ENCODE measurements at regions not wholly inside any gene's neighbourhood (a gene's known extent, or its start where the extent isn't known, plus 50 kb on each side); places are given as distances from the start of the nearest gene placed in this dataset.

DNA sequence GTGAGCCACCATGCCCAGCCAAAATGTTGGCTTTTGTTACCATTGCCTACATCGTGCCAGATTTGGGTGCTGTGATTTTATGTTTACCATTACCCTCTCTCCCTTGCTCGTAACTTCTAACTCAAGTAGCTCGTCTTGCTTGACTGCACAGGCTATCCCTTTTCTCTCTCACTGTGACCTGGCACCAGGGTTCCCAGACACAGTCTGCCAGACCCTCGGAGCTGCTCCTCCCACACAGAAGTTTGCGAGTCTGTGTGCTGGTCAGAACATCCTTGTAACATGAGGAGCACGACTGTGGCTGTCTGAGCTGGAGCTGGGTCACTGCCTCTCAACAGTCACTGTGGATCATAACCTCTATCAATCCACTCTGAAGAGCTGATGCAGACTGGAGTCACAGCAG lies 152.5 kb upstream of the ACKR3 start:
- TF ChIP-seq POLR2A (IDR thresholded peaks at IDR 0.05) = no peak
- TF ChIP-seq, protein P1, sequence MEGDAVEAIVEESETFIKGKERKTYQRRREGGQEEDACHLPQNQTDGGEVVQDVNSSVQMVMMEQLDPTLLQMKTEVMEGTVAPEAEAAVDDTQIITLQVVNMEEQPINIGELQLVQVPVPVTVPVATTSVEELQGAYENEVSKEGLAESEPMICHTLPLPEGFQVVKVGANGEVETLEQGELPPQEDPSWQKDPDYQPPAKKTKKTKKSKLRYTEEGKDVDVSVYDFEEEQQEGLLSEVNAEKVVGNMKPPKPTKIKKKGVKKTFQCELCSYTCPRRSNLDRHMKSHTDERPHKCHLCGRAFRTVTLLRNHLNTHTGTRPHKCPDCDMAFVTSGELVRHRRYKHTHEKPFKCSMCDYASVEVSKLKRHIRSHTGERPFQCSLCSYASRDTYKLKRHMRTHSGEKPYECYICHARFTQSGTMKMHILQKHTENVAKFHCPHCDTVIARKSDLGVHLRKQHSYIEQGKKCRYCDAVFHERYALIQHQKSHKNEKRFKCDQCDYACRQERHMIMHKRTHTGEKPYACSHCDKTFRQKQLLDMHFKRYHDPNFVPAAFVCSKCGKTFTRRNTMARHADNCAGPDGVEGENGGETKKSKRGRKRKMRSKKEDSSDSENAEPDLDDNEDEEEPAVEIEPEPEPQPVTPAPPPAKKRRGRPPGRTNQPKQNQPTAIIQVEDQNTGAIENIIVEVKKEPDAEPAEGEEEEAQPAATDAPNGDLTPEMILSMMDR (IDR thresholded peaks at IDR 0.05) = no peak

Measured in thyroid gland (tissue), 4 donors.